Sciatic nerve (tissue), 2 donors: ENCODE measurements at regions not wholly inside any gene's neighbourhood (a gene's known extent, or its start where the extent isn't known, plus 50 kb on each side); places are given as distances from the start of the nearest gene placed in this dataset.
"Not testable (repeated sequence)": the region's sequence is repeated elsewhere in the genome, so short reads cannot be mapped to it uniquely, and the experiment has no call there.

Source experiments
- ATAC-seq: fragments of 200-7000 bp; cut with Tn5 transposase; one replicate; pipeline ENCODE4 v1.9.1; 2020; ENCODE audit warnings: mild to moderate bottlenecking, moderate library complexity
- DNase-seq: peaks from one replicate; pipeline ENCODE4 v3.0.0-alpha.2; 2020; ENCODE audit warnings: low spot score
- intact Hi-C: fragments of 100-400 bp; cut with DNase I; formaldehyde crosslinking; loops from one replicate; pipeline ENCODE4 v1.14.2; 2022
- donor health status: DM: no; HTN: no; CAD: no.
- donor health status: DM: no; HTN: no; CAD: no.

DNA sequence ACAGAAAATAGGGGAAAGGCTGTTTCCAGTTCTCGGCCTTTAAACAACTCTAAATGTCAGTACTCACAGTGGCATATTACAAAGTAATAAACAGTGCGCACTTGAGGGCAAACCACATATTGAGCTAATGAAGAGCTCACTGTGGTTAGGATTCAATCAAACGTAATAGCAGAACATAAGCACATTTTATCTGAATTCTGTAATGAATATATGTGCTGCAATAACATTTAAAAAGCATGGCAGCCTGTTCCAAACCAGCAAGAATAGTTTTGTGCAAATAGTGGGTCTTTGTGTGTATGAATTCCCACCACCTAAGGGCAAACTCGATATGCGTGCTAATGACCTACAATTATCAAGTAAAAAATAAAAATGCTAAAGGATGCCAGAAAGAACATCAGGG, 163.0 kb downstream of the TBC1D2B start:
- DNase-seq, intact Hi-C loops, ATAC-seq: not testable (repeated sequence)

DNA sequence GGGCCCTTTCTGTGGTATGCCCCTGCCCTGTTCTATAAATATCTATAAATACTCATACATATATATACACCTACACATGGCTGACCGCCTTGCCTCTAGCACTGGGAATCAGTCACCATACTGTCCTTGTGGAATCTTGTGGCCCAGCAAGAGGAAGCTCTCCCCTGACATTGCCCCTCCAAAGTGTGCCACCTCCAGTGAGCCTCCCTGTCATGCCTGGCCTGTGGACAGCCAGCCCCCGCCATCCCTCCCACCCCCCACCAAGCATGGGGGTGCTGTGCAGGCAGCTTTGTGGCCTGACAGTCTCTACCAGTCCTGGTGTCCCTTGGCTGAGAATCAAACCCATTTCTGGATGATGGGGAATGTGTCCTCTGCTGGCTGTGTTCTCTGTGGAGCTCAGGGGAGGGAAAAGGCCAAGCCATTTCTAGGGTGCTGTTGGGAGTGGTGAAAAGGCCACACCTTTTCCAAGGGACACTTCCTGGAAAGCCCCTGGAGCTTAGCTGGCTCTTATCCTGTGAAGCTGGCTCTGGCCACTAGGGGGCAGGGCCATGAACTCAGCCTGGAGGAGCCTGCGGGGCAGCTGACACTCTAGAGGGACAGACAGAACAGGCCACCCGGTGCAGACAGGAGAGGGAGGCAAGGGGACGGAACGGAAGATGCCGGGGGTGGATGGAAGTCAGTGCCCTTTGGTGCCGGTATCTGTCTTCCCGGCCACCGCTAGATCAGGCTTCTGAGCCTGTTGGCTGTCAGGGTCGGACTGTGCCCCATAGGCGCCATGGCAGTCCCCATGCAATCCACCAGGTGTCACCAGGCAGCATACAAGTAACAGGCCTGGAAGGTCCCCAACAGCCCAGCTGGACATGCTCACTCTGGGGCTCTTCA, 167.2 kb downstream of the TBC1D2B start:
- peak; percentile 84 for DNase-seq
- ATAC-seq = peak; percentile 59
- intact Hi-C loops = not testable (repeated sequence)

DNA sequence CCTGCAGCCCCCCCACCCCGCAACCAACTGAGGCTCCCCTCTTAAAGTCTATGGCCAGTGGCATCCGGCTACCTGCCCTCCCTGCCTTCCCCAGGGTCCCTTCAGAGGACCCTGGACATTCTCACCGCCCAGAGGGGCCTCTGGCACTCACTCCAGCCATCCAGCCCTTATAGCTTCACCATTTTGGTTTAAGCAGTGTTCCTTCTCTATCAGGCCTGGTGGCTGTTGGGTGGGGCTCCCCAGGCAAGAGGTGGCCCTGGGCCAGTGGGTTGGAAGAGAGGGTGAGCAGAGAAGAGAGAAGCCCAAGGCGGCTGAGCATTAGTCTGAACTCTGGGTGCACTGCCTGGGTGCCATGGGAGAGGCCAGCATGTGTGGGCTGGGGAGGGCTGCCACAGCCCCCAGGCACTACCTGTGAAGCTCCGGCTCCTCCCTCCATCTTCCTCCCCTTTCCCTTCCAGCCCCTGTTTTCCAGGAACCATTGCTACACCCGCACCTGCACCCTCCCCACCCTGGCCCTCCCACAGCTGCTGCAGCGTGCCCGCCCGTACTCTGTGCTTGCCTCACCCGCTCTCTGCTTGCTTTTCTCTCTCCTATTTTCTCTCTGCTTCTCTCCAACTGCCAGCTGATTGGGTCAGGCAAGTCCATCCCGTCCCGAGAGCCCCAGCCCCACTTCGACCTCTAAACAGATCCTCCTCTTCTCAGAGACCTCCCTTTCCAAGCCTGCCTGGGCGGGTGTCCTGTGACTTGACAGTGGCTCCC, 168.2 kb downstream of the TBC1D2B start:
- intact Hi-C loops = no loop called here
- no peak for DNase-seq
- no peak for ATAC-seq

DNA sequence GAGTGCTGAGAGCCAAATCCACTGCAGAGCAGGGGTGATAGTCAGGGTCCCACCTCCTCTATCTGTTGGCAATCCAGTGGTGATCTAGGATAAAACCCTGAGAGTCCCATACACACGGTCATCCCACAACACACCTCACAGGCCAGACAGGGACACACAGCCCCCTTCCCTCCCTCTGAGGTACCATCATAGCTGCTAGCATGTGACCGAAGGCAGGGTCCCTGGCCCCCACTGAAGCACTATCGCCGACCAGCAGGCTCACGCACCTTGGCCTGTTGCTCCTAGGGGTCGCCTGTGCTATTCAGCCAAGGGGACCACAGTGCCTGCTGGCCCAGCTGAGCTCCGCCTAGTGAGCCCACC, 168.8 kb downstream of the TBC1D2B start:
- DNase-seq, intact Hi-C loops, ATAC-seq: not testable (repeated sequence)

DNA sequence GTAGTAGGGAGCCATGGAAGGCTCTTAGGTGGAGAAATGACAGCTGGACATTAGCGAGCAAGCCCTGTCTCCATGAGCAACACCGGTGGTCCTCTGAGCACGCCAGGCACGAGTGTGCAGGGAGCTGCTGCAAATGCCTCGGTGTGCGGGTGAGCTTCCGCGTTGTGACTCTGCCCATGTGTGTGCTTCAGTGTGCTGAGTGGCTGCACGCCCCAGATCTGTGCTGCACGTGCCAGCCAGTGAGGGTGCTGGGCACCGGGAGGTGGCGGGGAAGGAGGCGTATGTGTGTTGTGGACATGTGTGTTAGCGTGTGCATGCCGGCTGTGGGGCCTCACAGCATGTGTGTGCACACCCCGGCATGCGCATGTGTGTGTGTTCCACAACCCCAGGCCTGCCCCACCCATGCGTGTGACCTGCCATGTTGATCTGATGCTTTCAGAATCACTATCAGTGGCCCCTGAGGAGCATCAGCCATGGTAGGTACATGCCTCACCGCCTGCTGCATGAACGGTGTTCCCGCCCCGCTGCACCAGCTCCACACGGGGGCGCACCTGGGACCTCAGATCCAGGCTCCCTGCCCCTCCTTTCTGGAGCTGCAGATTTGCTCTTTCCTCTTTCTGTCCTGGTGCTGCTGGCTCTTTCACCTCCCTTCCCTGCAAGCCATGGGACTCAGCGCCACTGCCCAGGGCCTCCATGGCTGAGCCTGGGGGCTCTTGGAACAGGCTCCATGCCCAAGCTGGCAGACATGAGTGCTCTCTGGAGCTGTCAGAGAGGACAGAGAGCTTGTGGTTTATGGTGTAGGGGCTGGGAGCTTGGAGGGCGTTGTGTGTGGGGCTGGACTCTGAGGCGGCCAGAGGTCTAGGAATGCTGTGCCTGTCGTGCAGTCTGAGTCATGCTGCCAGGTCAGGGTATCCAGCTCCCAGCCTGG, 169.4 kb downstream of the TBC1D2B start:
- ATAC-seq = no peak
- intact Hi-C loops = no loop called here
- no peak for DNase-seq

DNA sequence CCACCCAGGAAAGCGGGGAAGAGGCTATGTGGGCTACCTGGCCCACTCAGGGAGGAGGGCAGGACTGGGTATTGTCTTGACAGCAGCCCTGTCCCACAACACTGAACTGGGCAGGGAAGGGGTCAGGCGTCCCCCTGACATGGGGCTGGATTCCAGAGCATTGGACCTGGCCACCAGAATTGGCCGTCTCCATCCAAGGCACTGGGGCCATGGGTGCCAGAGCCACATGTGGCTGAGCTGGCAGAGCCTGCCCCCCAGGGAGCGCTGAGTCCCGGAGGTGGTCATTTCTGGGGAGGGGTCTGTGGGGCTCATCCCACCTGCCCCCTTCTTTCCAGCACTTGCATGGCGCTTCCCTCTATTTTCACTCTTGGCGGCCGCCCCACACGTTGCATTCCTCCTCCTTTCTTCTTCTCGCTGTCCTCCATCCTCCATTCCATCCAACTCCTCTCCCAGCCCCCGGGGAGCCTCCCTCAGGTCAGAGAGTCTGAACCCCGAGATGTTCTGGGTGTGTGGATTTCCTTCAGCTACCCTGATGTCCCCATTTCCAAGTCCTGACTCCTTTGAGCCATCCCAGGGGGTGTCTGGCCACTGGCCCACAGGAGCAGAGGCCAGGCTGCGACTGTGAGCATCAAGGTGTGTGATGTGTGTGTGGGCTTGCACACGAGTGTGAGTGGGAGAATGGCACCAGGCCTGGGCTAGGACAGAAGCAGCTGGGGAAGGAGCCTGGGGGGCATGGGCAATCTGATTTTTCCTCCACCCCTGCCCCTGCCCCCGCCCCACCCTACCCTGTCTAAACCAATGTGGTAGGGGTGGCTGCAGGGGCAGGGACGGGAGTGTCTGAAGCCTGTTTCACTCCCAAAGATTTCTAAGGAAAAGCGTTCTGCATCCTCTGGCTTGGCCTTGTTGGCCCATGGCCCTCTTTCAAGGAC, 171.2 kb downstream of the TBC1D2B start:
- ATAC-seq, intact Hi-C loops: not testable (repeated sequence)

DNA sequence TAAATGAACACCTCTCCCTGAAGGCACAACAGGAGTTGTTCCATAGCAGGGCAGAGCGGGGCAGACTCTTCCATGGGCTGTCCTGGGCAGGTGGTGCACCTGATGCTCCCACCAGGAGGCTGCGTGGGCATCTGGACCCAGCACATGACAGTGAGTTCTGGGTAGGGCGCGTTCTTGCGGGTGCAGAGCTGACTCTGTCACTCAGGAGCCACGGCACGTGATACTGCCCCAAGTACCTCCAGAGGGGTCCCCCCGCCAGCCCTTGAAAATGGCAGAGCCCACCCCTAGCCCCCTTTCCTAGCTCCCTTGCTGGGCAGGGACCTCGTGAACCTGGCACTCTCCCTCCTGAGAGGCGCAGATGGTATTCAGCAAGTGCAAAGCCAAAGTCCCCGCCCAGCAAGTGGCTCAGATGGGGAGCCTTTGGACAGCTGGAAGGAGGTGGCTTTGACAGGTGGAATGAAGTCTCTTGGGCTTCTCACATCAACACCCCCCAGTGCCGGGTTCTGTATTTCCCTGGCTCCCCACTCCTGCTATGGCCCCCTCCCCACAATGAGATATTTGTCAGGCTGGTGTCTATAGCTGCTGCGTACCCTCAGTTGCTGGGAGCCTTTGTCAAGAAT, 172.1 kb downstream of the TBC1D2B start:
- ATAC-seq (no peak), DNase-seq (no peak)
- intact Hi-C loops = no loop called here

More for the DNA sequence above, 171.2 kb downstream of the TBC1D2B start:
- not testable (repeated sequence) for DNase-seq

DNA sequence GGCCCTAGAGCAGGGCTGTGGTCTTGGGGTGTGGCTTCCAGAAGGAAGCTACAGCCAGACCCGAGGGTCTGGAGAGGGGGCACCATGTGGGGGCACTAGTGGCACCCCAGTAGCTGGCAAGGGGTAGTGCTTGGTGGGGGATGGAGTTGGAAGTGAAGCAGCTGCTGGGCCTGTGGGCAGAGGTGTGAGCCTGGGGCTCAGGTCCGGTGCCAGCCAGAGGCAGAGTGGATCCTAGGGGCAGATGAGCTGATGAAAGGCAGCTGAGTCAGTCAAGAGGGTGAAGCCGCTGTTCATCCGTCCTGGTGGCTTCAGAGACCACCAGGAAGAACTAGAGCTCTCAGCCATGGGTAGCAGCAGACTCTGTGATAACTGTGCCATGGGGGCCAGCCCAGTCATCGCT, 172.6 kb downstream of the TBC1D2B start:
- no peak for DNase-seq
- ATAC-seq = no peak
- intact Hi-C loops = no loop called here

DNA sequence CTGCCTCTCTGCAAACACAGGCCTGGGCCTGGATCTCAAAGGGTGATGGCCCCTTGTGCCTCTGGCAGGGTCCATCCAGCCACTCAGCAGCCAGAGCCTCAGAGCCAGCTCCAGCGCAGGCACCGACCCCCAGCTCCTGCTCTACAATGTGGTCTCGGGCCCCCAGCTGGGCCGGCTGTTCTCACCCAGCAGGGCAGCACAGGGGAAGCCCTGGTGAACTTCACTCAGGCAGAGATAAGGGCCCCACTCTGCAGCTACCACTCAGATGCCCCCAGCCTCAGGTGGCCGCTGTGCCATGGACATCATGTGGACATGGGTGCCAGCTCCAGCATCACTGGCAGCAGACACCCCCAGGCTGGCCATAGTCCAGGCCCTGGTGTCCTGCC, 173.1 kb downstream of the TBC1D2B start:
- intact Hi-C loops = no loop called here
- DNase-seq = no peak

DNA sequence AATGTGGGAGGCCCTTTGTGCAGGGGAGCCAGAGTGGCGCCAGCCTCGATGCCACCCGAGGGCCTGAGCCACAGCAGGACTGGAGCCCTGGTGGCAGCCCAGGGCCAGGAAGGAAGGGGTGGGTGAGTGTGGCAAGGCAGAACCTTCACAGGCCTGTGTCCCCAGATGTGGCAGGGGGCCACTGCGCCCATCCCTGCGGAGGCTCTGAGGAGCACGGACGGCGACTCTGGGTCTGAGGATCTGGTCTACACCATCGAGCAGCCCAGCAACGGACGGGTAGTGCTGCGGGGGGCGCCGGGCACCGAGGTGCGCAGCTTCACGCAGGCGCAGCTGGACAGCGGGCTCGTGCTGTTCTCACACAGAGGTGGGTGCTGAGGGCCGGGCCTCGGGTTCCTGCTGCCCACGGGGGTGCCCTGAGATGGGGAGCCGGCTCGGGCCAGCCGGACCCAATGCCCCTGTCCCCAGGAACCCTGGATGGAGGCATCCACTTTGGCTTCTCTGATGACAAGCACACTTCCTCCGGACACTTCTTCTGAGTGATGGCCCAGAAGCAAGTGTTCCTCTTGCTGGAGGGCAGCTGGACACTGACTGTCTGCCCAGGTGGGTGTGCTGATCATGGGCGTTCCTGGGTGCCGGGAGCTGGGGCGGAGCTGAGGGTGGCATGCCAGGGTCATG, 173.6 kb downstream of the TBC1D2B start:
- intact Hi-C loops, ATAC-seq: not testable (repeated sequence)
- DNase-seq = peak; percentile 47

More for the DNA sequence above, 173.1 kb downstream of the TBC1D2B start:
- no peak for ATAC-seq

DNA sequence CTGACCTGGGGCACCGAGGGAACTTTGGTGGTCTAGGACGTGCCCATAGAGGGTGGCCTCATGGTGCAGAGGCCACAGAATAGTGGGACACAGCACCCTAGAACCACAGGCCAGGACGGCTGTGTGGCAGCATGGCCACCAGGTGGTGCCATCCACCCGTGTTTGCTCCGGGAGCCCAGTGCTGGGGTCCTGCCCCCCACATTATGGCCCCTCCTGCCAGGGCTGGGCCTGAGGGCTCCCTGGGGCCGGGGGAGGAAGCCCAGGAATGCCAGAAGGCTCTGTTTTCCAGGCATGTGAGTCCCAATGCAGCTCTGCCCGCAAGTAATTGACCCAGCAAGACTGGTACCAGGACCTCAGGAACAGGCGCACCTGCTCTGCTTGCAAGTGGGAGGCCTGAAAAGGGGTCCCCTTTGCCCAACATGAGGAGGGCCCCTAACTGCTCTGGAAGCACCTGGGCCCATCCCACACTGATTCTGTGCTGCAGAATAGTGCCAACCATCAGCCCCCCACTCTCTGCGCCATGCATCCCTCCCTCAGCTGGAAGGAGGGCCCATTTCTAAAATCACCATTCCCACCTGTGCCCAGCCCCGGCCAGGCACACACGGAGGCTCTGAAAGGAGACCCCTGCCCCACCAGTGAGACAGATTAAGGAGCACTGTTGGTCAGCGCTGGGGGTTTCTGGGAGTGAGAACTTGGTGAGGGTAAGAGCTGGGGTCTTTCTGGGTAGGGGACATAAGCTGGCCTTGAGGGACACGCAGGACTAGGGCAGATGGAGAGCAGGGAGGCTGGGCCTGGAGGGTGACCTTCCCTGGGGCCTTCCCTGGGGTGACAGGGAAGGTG, 174.4 kb downstream of the TBC1D2B start:
- ATAC-seq = peak; percentile 12
- DNase-seq = peak; percentile 53
- intact Hi-C loops = not testable (repeated sequence)

DNA sequence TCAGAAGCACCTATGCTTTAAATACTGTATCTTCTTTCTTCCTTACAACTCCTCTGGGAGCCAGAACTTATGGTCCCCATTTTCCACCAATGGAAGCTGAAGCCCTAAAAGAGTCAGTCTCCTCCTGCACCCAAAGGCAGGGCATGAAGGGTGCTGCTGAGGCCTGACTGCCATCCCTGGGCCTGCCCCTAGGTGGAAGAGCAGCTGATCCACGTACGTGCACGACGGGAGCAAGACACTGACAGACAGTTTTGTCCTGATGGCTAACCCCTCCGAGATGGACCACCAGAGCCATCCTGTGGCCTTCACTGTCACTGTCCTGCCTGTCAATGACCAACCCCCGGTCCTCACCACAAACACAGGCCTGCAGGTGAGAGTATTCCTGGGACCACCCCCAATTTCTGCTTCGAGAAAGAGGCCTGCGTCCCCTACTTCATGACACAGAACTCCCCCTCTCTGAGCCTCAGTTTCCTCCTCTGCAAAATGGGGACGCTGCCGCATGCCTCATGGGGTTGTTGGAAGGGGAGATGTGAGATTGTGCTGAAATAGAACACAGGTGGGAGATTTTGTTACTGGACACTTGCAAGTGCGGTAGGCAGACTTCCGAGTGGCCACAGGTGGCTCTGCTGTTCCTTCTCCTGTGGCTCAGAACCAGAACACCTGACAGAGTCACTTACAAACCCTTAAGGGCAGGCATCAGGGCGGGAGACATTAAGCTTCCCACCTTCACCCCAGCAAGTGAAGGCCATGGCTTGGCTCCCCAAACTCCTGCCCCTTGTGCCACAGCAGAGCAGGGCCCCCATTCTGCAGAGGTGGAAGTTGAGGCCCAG, 175.4 kb downstream of the TBC1D2B start:
- no peak for ATAC-seq
- intact Hi-C loops = no loop called here

DNA sequence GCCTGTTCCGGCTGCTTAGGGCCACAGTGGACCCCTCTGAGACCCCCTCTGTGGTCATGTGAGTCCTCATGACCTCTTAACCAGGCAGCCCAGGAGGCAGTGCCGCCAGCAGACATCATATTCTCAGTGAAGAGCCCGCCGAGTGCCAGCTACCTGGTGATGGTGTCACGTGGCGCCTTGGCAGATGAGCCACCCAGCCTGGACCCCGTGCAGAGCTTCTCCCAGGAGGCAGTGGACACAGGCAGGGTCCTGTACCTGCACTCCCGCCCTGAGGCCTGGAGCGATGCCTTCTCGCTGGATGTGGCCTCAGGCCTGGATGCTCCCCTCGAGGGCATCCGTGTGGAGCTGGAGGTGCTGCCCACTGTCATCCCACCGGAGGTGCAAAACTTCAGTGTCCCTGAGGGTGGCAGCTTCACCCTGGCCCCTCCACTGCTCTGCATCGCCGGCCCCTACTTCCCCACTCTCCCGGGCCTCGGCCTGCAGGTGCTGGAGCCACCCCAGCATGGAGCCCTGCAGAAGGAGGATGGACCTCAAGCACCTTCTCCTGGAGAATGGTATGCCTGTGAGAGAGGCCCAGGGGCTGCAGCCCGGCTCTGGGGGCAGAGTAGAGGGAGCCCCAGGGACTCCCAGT, 176.1 kb downstream of the TBC1D2B start:
- ATAC-seq (no peak), DNase-seq (peak; percentile 47)
- intact Hi-C loops = no loop called here

More for the DNA sequence above, 175.4 kb downstream of the TBC1D2B start:
- DNase-seq = peak; percentile 40

DNA sequence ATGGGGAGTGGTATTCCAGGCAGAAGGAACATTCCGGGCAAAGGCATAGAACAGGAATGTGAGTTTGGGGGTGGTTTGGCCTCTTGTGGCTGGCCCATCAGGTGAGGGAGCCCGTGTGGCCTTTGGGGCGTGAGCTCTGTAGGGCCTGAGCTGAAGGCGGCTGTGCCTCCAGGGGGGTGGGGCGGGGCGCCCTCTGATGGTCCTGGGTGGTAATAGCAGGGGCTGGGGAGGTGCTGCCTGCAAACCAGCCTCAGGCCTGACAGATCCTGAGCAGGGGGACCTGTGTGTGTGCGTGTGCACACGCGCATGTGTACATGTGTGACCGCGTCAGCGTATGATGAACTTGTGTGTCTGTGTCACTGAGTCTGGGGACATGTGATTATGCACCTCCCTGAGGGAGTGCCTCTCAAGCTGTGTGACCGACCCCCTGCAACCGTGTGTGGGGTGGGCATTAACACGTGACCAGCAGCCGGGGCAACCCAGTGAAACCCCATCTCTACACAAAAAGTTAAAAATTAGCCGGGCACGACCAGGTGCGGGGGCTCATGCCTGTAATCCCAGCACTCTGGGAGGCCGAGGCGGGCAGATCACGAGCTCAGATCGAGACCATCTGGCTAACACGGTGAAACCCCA, 177.1 kb downstream of the TBC1D2B start:
- intact Hi-C loops = not testable (repeated sequence)
- DNase-seq (peak; percentile 63), ATAC-seq (peak; percentile 89)
